Hepatocyte (in vitro differentiated cells): ENCODE measurements at regions not wholly inside any gene's neighbourhood (a gene's known extent, or its start where the extent isn't known, plus 50 kb on each side); places are given as distances from the start of the nearest gene placed in this dataset.

Experiments
- DNase-seq: peaks from one replicate; pipeline ENCODE4 v3.0.0-alpha.2; 2016; ENCODE audit warnings: low spot score
- H2AFZ ChIP-seq: fragments of 200-600 bp; sonication (generic); 2 replicates; pipeline ENCODE4 v1.6.0; 2016; ENCODE audit warnings: antibody characterized with exemption, mild to moderate bottlenecking
- H3K27ac ChIP-seq: fragments of 200-600 bp; sonication (generic); 2 replicates; pipeline ENCODE4 v1.5.1; 2016; ENCODE audit warnings: mild to moderate bottlenecking
- H3K27me3 ChIP-seq: fragments of 200-600 bp; sonication (generic); 2 replicates; pipeline ENCODE4 v1.6.1; 2016
- H3K36me3 ChIP-seq: fragments of 200-600 bp; sonication (generic); replicated peaks from 2 replicates; pipeline ENCODE4 v1.5.1; 2016; ENCODE audit warnings: low read depth; ENCODE audit not compliant: insufficient read depth
- H3K4me1 ChIP-seq: fragments of 200-600 bp; sonication (generic); 2 replicates; pipeline ENCODE4 v1.5.1; 2016; ENCODE audit warnings: mild to moderate bottlenecking, moderate library complexity; ENCODE audit not compliant: insufficient read depth
- H3K4me2 ChIP-seq: fragments of 200-600 bp; sonication (generic); 2 replicates; pipeline ENCODE4 v1.6.0; 2016
- H3K4me3 ChIP-seq: fragments of 200-600 bp; sonication (generic); 2 replicates; pipeline ENCODE4 v1.5.1; 2016; ENCODE audit warnings: mild to moderate bottlenecking
- H3K79me2 ChIP-seq: fragments of 200-600 bp; sonication (generic); 2 replicates; pipeline ENCODE4 v1.6.0; 2017; ENCODE audit warnings: mild to moderate bottlenecking
- H3K9me2 ChIP-seq: fragments of 200-600 bp; sonication (generic); replicated peaks from 2 replicates; pipeline ENCODE4 v1.6.0; 2017; ENCODE audit warnings: mild to moderate bottlenecking; ENCODE audit not compliant: insufficient read depth
- H3K9me3 ChIP-seq: fragments of 200-600 bp; sonication (generic); 2 replicates; pipeline ENCODE4 v1.5.1; 2016; ENCODE audit warnings: low read depth, mild to moderate bottlenecking
- H4K20me1 ChIP-seq: fragments of 200-600 bp; sonication (generic); 2 replicates; pipeline ENCODE4 v1.6.0; 2016; ENCODE audit warnings: mild to moderate bottlenecking; ENCODE audit not compliant: insufficient read depth, poor library complexity, severe bottlenecking
- CTCF ChIP-seq: fragments of 200-600 bp; sonication (generic); IDR thresholded peaks from 2 replicates; pipeline ENCODE4 v1.5.1; 2016; ENCODE audit warnings: antibody characterized with exemption, mild to moderate bottlenecking; ENCODE audit not compliant: poor library complexity
- EZH2 ChIP-seq: fragments of 200-600 bp; sonication (generic); IDR thresholded peaks from 2 replicates; pipeline ENCODE4 v1.6.1; 2016; ENCODE audit warnings: antibody characterized with exemption, mild to moderate bottlenecking, borderline replicate concordance
- EZH2phosphoT487 ChIP-seq: fragments of 200-600 bp; sonication (generic); IDR thresholded peaks from one replicate; pipeline ENCODE4 v1.6.1; 2018; ENCODE audit warnings: antibody characterized with exemption, mild to moderate bottlenecking, low read depth, moderate library complexity; ENCODE audit not compliant: unreplicated experiment, severe bottlenecking
- WGBS: methylation state at CpG from one replicate; pipeline ENCODE4 v1.1.6; 2016; ENCODE audit warnings: low lambda C conversion rate; ENCODE audit errors: missing lambda C conversion rate; 5-methylcytosine and 5-hydroxymethylcytosine counted together

DNA sequence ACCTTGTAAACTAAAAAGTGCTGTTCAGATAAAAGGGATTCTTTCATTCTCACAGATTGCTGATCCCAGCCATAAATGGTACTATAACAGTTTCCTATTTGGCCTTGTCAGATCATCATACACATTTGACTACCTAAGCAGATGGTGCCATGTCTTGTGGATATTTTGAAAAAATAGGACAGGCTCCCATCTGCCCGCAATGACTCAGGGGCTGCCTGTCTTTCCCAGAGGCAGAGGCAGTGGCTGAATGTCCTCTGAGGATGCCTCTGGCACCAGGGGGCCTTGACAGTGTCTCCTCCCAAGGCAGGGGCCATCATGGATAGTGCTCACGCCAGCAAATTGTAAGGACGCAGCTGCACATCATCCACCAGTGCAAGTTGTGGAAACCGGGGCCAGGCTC is 323.0 kb upstream of the PODXL start:
- Histone ChIP-seq H3K36me3 (no peaks in the 10 kb centered on the region), H3K27me3 (no peaks in the 10 kb centered on the region), H3K4me1 (no peaks in the 10 kb centered on the region), H3K9me3 (no peaks in the 10 kb centered on the region), H3K9me2 (no peaks in the 10 kb centered on the region), H4K20me1 (no peaks in the 10 kb centered on the region), H3K4me3 (no peak overlapping the region), H3K79me2 (no peaks in the 10 kb centered on the region), H2AFZ (no peak overlapping the region), H3K4me2 (no peak overlapping the region), H3K27ac (no peak overlapping the region)
- DNase-seq: no peak
- TF ChIP-seq CTCF (no peak), EZH2phosphoT487 (no peak), EZH2 (no peak)
- WGBS: 95% methylated on average over 4 of the region's 4 CpGs

GRCh38 chr7:131878777-131879176 is 322.3 kb upstream of the PODXL start:
- TF ChIP-seq CTCF (no peak), EZH2 (no peak), EZH2phosphoT487 (no peak)
- Histone ChIP-seq H3K9me2 (no peaks in the 10 kb centered on the region), H3K4me2 (no peak overlapping the region), H3K4me1 (no peaks in the 10 kb centered on the region), H3K9me3 (no peaks in the 10 kb centered on the region), H3K4me3 (no peak overlapping the region), H3K79me2 (no peaks in the 10 kb centered on the region), H4K20me1 (no peaks in the 10 kb centered on the region), H3K27ac (no peak overlapping the region), H2AFZ (no peak overlapping the region), H3K36me3 (no peaks in the 10 kb centered on the region), H3K27me3 (no peaks in the 10 kb centered on the region)
- no peak for DNase-seq
- 87% methylated on average over 2 of the region's 2 CpGs for WGBS

DNA sequence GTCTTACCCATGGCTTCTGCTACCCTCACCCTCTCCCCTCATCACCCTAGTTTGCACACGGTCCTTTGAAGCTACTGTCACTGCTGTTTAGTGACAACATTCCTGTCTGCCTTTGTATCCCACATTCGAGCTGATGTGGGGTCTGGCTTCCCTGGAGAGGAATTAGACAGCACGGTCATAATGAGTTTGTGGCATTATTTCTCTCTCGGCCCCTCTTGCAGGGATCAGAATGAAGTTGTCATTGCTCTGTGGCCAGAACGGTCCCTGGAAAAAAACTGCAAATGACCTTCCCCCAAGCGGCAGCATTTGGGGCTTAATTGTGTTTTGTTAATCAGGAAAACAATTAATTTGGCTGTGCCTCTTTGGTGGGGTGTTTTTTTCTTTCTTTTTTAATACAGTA is 317.2 kb upstream of the PODXL start:
- DNase-seq: no peak
- Histone ChIP-seq H3K9me2 (no peaks in the 10 kb centered on the region), H3K9me3 (no peaks in the 10 kb centered on the region), H3K79me2 (no peaks in the 10 kb centered on the region), H3K27me3 (peaks cover 4% of the 10 kb centered on the region), H3K36me3 (no peaks in the 10 kb centered on the region), H3K27ac (no peak overlapping the region), H4K20me1 (no peaks in the 10 kb centered on the region), H3K4me1 (no peaks in the 10 kb centered on the region), H3K4me2 (no peak overlapping the region), H3K4me3 (no peak overlapping the region), H2AFZ (no peak overlapping the region)
- TF ChIP-seq EZH2: no peak
- WGBS: 72% methylated on average over 6 of the region's 6 CpGs

GRCh38 chr7:131869986-131870385 is 313.6 kb upstream of the PODXL start:
- 100% methylated on average over 1 of the region's 1 CpG for WGBS
- Histone ChIP-seq H3K4me1 (no peaks in the 10 kb centered on the region), H3K36me3 (no peaks in the 10 kb centered on the region), H3K27me3 (peaks cover 4% of the 10 kb centered on the region), H3K27ac (no peak overlapping the region), H3K4me3 (no peak overlapping the region), H3K9me2 (no peaks in the 10 kb centered on the region), H4K20me1 (no peaks in the 10 kb centered on the region), H3K79me2 (no peaks in the 10 kb centered on the region), H3K4me2 (no peak overlapping the region), H2AFZ (no peak overlapping the region), H3K9me3 (no peaks in the 10 kb centered on the region)
- no peak for TF ChIP-seq EZH2
- TF ChIP-seq EZH2phosphoT487: no peak
- TF ChIP-seq CTCF: no peak
- DNase-seq: no peak
